Peyer's patch (tissue), 4 donors: ENCODE measurements at regions not wholly inside any gene's neighbourhood (a gene's known extent, or its start where the extent isn't known, plus 50 kb on each side); places are given as distances from the start of the nearest gene placed in this dataset.

Experiments
- DNase-seq, 3 donors: peaks; one replicate each; pipeline ENCODE4 v3.0.0-alpha.2; 2017 to 2019
- H3K27ac ChIP-seq, 4 donors: fragments of 200-600 bp; sonication (generic); one replicate each; pipeline ENCODE4 v1.5.1; 2016 to 2019
- H3K27me3 ChIP-seq, 2 donors: fragments of 200-600 bp; sonication (generic); one replicate each; pipeline ENCODE4 v1.5.1; 2019
- H3K36me3 ChIP-seq, 3 donors: fragments of 200-600 bp; sonication (generic); one replicate each; pipeline ENCODE4 v1.5.1; 2016 to 2019
- H3K4me1 ChIP-seq, 4 donors: fragments of 200-600 bp; sonication (generic); one replicate each; pipeline ENCODE4 v1.5.1; 2016 to 2019
- H3K4me3 ChIP-seq, 4 donors: fragments of 200-600 bp; sonication (generic); 1 replicate in 3 of 4; 2 replicates in 1 of 4; pipeline ENCODE4 v1.5.1; 2016 to 2019; ENCODE audit warnings: mild to moderate bottlenecking in 1 of 4
- H3K9me3 ChIP-seq, 4 donors: fragments of 200-600 bp; sonication (generic); one replicate each; pipeline ENCODE4 v1.5.1; 2016 to 2019; ENCODE audit warnings: mild to moderate bottlenecking in 1 of 4
- CTCF ChIP-seq, 6 experiments: fragments of 450-650 bp in 4 of 6; fragments of 200-600 bp in 2 of 6; sonication (generic) in 1 of 6; IDR thresholded peaks; one replicate each; pipeline ENCODE4 v1.5.1; 2017 to 2019; ENCODE audit warnings: antibody characterized with exemption in 6 of 6, mild to moderate bottlenecking in 3 of 6, moderate library complexity in 1 of 6
- POLR2A ChIP-seq, 2 donors: fragments of 450-650 bp; IDR thresholded peaks; one replicate each; pipeline ENCODE4 v1.5.1; 2017; ENCODE audit warnings: antibody characterized with exemption in 2 of 2, mild to moderate bottlenecking in 2 of 2, moderate library complexity in 2 of 2

GRCh38 chr20:40188319-40188718 lies 500.7 kb downstream of the MAFB start:
- no peak overlapping the region for H3K4me3 ChIP-seq
- H3K4me1 ChIP-seq: no peaks in the 10 kb centered on the region
- DNase-seq: no peak
- H3K27me3 ChIP-seq: no peaks in the 10 kb centered on the region
- no peaks in the 10 kb centered on the region for H3K9me3 ChIP-seq
- H3K36me3 ChIP-seq: no peaks in the 10 kb centered on the region
- no peak overlapping the region for H3K27ac ChIP-seq
- TF ChIP-seq CTCF (IDR thresholded peaks at IDR 0.05) (no peak), POLR2A (IDR thresholded peaks at IDR 0.05) (no peak)

DNA sequence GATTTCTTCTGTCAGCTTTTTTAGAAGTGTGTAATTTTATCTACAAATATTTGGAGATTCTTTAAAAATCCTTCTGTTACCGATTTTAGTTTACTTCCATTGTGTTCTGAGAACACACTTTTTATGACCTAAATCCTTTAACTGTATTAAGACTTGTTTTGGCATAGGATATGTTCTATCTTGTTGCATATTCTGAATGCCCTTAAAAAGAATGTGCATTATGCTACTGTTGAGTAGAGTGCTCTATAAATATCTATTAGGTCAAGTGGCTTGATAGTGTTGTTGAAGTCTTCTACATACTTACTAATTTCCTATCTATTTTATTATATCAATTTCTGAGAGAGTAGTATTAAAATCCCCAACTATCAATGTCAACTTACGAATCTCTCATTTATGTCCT lies 502.2 kb downstream of the MAFB start:
- TF ChIP-seq POLR2A (IDR thresholded peaks at IDR 0.05) (no peak), CTCF (IDR thresholded peaks at IDR 0.05) (no peak)
- Histone ChIP-seq H3K4me3 (no peak overlapping the region), H3K4me1 (no peaks in the 10 kb centered on the region), H3K27ac (no peak overlapping the region), H3K36me3 (no peaks in the 10 kb centered on the region), H3K9me3 (no peaks in the 10 kb centered on the region), H3K27me3 (no peaks in the 10 kb centered on the region)
- DNase-seq: no peak

GRCh38 chr20:40181676-40182075 lies 507.4 kb downstream of the MAFB start:
- Histone ChIP-seq H3K4me3 (no peak overlapping the region), H3K27ac (no peak overlapping the region), H3K27me3 (no peaks in the 10 kb centered on the region)

DNA sequence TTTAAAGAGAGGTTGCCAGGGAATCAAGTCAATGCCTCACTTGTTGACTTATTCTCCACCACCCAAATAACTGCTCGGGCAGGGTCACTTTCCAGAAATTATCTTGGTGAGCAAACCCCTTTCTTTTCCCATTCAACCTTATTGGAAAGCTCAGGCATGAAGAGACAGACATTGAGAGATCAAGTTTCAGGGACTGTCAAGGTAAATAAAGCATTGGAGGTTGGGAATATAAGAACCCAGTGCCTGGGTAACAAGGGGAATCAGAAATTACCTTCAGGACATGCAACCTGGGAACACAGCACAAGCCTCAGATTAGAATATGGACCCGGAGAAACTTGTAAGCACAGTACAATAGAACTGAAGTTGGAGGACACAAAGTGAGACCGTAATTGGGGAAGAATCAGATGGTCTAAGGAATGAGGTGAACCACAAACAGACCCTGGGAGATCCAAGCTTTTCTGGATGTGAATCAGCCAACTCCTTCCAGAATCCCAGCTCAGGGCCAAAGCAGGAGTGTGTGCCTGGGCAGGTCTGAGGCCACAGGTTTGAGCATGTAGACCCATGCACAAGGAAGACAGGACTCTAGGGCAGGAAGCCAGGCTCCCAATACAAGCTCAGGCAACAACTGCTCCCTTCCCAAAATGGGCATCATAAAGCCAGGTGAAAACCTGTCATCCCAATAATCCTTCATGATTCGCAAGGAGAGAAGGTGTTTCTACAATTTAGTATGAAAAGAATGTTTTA lies 512.8 kb downstream of the MAFB start:
- Histone ChIP-seq H3K9me3 (no peaks in the 10 kb centered on the region), H3K27me3 (no peaks in the 10 kb centered on the region), H3K27ac (no peak overlapping the region), H3K4me1 (no peaks in the 10 kb centered on the region), H3K4me3 (no peak overlapping the region), H3K36me3 (no peaks in the 10 kb centered on the region)
- DNase-seq: no peak
- no peak for TF ChIP-seq POLR2A (IDR thresholded peaks at IDR 0.05)
- no peak for TF ChIP-seq CTCF (IDR thresholded peaks at IDR 0.05)

More at GRCh38 chr20:40181676-40182075, 507.4 kb downstream of the MAFB start:
- Histone ChIP-seq H3K9me3 (no peaks in the 10 kb centered on the region), H3K36me3 (no peaks in the 10 kb centered on the region), H3K4me1 (no peaks in the 10 kb centered on the region)
- TF ChIP-seq POLR2A (IDR thresholded peaks at IDR 0.05): no peak
- no peak for TF ChIP-seq CTCF (IDR thresholded peaks at IDR 0.05)
- DNase-seq: no peak

DNA sequence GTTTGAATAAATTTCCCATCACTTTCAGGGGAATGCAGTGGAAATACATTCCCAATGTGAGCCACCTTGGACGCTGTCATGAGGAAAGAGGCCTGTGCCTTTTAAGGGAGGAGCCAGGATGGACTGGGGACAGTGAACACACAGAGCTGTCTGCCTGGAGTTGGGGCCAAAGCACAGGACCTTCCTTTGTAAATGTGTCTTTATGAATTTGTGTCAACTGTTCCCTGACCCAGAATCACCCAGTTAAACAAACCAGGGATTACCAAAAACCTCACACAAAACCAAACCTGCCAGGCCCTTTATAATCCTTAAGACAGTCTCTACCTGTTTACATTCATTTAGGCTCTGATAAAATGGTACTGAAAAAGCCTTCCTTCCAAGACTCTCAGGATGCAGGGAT lies 513.7 kb downstream of the MAFB start:
- H3K27ac ChIP-seq: no peak overlapping the region
- TF ChIP-seq POLR2A (IDR thresholded peaks at IDR 0.05) (no peak), CTCF (IDR thresholded peaks at IDR 0.05) (no peak)

More for the DNA sequence above, 513.7 kb downstream of the MAFB start:
- DNase-seq: no peak
- Histone ChIP-seq H3K27me3 (no peaks in the 10 kb centered on the region), H3K9me3 (no peaks in the 10 kb centered on the region), H3K4me3 (no peak overlapping the region), H3K36me3 (no peaks in the 10 kb centered on the region), H3K4me1 (no peaks in the 10 kb centered on the region)
